ENCODE measurements at regions not wholly inside any gene's neighbourhood (a gene's known extent, or its start where the extent isn't known, plus 50 kb on each side); places are given as distances from the start of the nearest gene placed in this dataset.

- TF ChIP-seq CTCF (conservative IDR thresholded peaks at IDR 0.05; ENCODE audit: low read length) = no peak
- DNase-seq (ENCODE audit: low read depth) = no peak
Measured at GRCh38 chr6:115310156-115310555, 750.5 kb downstream of the FRK start.

GRCh38 chr6:115302731-115303130 lies 758.0 kb downstream of the FRK start:
- no peak for DNase-seq (ENCODE audit: low read depth)
- TF ChIP-seq CTCF (conservative IDR thresholded peaks at IDR 0.05; ENCODE audit: low read length) = no peak

More at GRCh38 chr6:115310156-115310555, 750.5 kb downstream of the FRK start:
- H3K4me3 ChIP-seq (ENCODE audit: low read length) = no peak overlapping the region

GRCh38 chr6:115287467-115287866 lies 773.2 kb downstream of the FRK start:
- no peak for DNase-seq (ENCODE audit: low read depth)
- no peak for TF ChIP-seq CTCF (conservative IDR thresholded peaks at IDR 0.05; ENCODE audit: low read length)
- H3K4me3 ChIP-seq (ENCODE audit: low read length) = no peak overlapping the region

More at GRCh38 chr6:115302731-115303130, 758.0 kb downstream of the FRK start:
- H3K4me3 ChIP-seq (ENCODE audit: low read length) = no peak overlapping the region

- no peak for DNase-seq (ENCODE audit: low read depth)
- TF ChIP-seq CTCF (conservative IDR thresholded peaks at IDR 0.05; ENCODE audit: low read length) = no peak
- no peak overlapping the region for H3K4me3 ChIP-seq (ENCODE audit: low read length)
Measured at GRCh38 chr6:115276881-115277565, 783.7 kb downstream of the FRK start.

- H3K4me3 ChIP-seq (ENCODE audit: low read length) = no peak overlapping the region
- no peak for DNase-seq (ENCODE audit: low read depth)
- no peak for TF ChIP-seq CTCF (conservative IDR thresholded peaks at IDR 0.05; ENCODE audit: low read length)
Measured at GRCh38 chr6:115272311-115272710, 788.4 kb downstream of the FRK start.

GRCh38 chr6:115271434-115271833 lies 789.3 kb downstream of the FRK start:
- TF ChIP-seq CTCF (conservative IDR thresholded peaks at IDR 0.05; ENCODE audit: low read length) = no peak
- H3K4me3 ChIP-seq (ENCODE audit: low read length) = no peak overlapping the region
- no peak for DNase-seq (ENCODE audit: low read depth)

GRCh38 chr6:115270953-115271352 lies 789.7 kb downstream of the FRK start:
- no peak overlapping the region for H3K4me3 ChIP-seq (ENCODE audit: low read length)
- DNase-seq (ENCODE audit: low read depth) = no peak
- no peak for TF ChIP-seq CTCF (conservative IDR thresholded peaks at IDR 0.05; ENCODE audit: low read length)
